ENCODE measurements at regions not wholly inside any gene's neighbourhood (a gene's known extent, or its start where the extent isn't known, plus 50 kb on each side); places are given as distances from the start of the nearest gene placed in this dataset.
A peak's percentile ranks its signal among the peaks of the same experiment; 100 is the strongest.
"Not testable (repeated sequence)": the region's sequence is repeated elsewhere in the genome, so short reads cannot be mapped to it uniquely, and the experiment has no call there.

GRCh38 chr3:86887876-86888275 lies 103.1 kb downstream of the VGLL3 start:
- DNase-seq, result no peak

- no peak for DNase-seq
Observed at GRCh38 chr3:86880066-86880465, 110.9 kb downstream of the VGLL3 start.

- DNase-seq, result not testable (repeated sequence)
Observed at GRCh38 chr3:86876504-86877181, 114.3 kb downstream of the VGLL3 start.

GRCh38 chr3:86874790-86875189 lies 116.2 kb downstream of the VGLL3 start:
- not testable (repeated sequence) for DNase-seq

- DNase-seq, result no peak
Observed at GRCh38 chr3:86869566-86869965, 121.4 kb downstream of the VGLL3 start.

- no peak for DNase-seq
Observed at GRCh38 chr3:86867982-86868381, 123.0 kb downstream of the VGLL3 start.

GRCh38 chr3:86865506-86865905 lies 125.4 kb downstream of the VGLL3 start:
- no peak for DNase-seq

GRCh38 chr3:86856711-86857110 lies 134.2 kb downstream of the VGLL3 start:
- DNase-seq, result no peak

GRCh38 chr3:86849991-86850390 lies 141.0 kb downstream of the VGLL3 start:
- no peak for DNase-seq

GRCh38 chr3:86845726-86846125 lies 145.2 kb downstream of the VGLL3 start:
- no peak for DNase-seq

- DNase-seq, result no peak
Observed at GRCh38 chr3:86838927-86839326, 152.0 kb downstream of the VGLL3 start.

GRCh38 chr3:86837871-86838270 lies 153.1 kb downstream of the VGLL3 start:
- no peak for DNase-seq

- no peak for DNase-seq
Observed at GRCh38 chr3:86830566-86830965, 160.4 kb downstream of the VGLL3 start.

GRCh38 chr3:86828751-86829150 lies 162.2 kb downstream of the VGLL3 start:
- DNase-seq, result no peak

GRCh38 chr3:86827582-86827981 lies 163.4 kb downstream of the VGLL3 start:
- not testable (repeated sequence) for DNase-seq

- no peak for DNase-seq
Observed at GRCh38 chr3:86826292-86826691, 164.7 kb downstream of the VGLL3 start.

GRCh38 chr3:86815880-86816279 lies 175.1 kb downstream of the VGLL3 start:
- DNase-seq, result no peak

- no peak for DNase-seq
Observed at GRCh38 chr3:86814918-86815655, 175.9 kb downstream of the VGLL3 start.

- DNase-seq, result peak in 25 of 56 donors; percentile 1 to 60 (median 15)
Observed at GRCh38 chr3:86814321-86814720, 176.6 kb downstream of the VGLL3 start.

- DNase-seq, result no peak
Observed at GRCh38 chr3:86801921-86802320, 189.0 kb downstream of the VGLL3 start.

- no peak for DNase-seq
Observed at GRCh38 chr3:86801066-86801465, 189.9 kb downstream of the VGLL3 start.

- no peak for DNase-seq
Observed at GRCh38 chr3:86800116-86800515, 190.8 kb downstream of the VGLL3 start.

GRCh38 chr3:86797946-86798345 lies 193.0 kb downstream of the VGLL3 start:
- DNase-seq, result no peak

Measured in nucleus accumbens (tissue), 56 donors.